GM19328 (cell line): ENCODE measurements at regions not wholly inside any gene's neighbourhood (a gene's known extent, or its start where the extent isn't known, plus 50 kb on each side); places are given as distances from the start of the nearest gene placed in this dataset.
"Not testable (repeated sequence)": the region's sequence is repeated elsewhere in the genome, so short reads cannot be mapped to it uniquely, and the experiment has no call there.

Experiments
- ATAC-seq: cut with Tn5 transposase; IDR thresholded peaks from one replicate; pipeline ENCODE4 v1.9.1; 2021; ENCODE audit warnings: mild to moderate bottlenecking, moderate library complexity; ENCODE audit not compliant: unreplicated experiment

DNA sequence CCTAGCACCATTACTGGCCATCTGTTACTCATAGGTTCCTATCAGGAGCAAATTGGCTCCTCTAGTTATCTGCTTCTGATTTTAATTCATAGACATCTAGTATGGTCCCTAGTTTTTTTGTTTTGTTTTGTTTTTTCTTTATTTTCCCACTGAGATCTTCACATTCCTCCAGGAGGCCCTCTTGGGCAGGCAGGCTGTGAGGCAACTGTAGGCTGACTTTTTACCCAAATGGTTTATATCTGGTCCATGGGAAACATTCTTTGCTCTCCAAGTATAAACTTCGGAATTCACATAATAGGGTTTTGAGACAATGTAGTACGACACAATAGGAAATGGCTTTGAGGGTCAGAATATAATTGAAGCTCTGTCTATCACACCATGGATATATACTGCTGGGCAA, 250.9 kb upstream of the DAB2 start:
- no peak for ATAC-seq

DNA sequence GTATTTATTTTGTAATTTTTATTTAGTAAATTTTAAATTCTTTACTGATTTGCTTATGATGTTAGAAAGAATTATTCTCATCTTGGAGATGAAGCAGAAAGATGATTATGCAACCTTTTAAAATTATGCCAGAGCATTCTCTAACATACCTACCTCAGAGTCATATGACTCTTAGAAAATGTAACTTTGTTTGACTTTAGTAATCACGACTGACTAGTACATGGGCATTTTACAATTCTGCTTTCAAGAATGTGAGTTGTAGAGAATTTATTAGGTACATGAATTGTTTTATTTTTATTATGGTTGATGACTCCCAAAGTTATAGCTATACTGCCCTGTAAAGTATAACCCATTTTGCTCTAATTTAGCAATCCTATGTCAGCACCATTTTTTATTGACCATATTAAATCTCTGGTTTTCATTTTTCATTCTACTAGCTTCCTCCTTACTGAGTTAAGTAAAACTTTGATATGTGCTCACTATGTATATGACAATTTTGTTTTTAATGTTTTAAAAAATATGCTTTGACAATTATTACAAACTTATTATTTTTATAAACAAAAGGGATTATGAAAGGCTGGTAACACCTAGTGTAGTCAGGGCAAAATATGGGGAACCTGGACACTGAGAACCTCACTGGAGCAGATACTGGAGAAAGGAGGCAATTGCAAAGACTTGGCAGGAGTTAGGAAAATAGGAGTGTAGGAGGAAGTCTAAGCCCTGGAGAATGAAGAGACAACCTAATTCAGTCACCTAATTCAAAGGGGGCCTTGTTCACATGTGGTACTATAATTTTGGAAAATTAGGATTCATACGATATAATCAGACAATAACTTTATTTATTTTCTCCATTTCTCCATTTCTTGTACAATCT, 249.7 kb upstream of the DAB2 start:
- no peak for ATAC-seq

DNA sequence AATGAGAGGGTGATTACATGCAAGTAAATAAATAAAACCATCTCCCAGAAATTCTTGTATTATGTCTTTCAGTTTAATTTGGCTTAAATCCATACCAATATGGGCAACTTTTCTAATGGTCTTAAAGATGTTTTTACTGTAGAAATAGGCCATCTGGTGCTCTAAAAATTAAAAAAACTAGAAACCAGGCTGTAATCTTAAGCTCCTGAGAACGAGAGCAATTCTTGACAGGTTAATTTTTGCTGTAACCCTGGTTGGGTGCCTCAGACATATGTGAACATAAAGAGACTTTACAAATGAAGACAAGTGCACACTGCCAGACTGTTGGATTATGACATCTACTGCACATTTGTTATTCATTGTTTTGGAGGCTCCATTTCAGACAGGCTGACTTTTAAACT, 246.8 kb upstream of the DAB2 start:
- ATAC-seq: no peak

DNA sequence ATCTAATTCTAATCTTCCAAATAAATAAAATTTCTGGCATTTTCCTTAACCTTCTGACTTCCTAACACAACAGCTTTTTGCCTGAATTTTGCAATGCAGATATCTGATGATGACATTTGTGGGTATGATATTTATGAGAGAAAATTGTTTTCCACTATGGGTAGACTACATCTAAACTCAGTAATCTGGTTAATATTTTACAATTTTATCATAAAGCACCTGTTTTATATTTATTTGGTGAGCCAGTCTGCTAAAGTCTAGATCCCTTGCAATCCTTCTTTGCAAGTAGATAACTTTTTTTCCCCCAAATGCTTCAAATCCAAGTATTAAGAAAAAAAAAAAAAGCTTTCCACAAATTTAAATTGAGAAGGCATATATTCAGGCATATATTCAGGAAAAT, 246.2 kb upstream of the DAB2 start:
- no peak for ATAC-seq

DNA sequence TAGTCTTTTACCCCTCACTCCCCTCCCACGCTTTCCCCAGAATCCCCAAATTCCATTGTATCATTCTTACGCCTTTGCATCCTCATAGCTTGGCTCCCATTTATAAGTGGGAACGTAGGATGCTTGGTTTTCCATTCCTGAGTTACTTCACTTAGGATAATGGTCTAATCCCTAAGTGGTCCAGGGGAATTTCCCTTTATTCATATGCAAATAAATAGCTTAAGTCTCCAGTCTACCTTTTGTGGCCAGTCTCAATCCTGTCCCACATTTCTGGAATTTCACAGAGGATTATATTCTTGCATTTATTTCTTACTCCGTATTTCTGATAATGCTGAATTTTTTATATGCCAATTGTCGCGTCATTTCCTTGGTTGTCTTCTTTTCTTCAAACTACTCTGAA, 245.6 kb upstream of the DAB2 start:
- no peak for ATAC-seq

DNA sequence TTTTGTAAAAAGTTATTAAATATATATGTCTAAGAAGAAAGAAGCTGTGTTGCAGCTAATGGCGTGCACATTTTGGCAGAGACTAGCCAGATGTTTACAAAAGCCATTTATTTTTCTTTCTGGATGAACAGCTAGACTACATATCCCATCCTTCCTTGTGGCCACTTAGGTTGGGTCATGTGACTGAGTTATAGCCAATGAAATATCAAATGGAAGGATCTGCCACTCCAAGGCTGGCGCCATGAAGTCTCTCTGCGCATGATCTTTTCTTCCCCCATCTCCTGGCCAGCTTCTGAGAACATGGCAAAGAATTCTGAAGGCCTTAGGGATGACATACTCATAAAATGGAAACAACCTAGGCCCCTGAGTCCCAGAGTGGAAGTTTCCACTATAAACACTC, 244.2 kb upstream of the DAB2 start:
- no peak for ATAC-seq

DNA sequence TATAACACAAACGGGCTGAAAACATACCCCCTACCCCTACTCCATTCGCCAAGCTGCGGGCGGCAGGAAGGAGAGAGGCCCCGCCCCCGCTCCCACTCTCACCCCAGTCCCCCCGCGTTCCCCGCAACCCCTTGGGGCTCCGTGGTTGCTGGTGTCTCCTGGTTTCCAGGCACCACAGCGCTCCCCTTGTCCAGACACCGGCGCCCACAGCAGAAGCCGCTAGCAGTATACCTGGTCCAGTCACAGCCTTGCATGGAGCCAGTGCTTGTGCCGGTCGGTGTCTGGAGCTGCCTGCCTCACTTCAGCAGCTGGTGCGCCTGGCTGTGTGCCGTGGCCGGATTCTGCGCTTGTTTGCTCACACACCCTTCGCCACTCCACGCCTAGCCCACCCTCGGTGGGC, 240.5 kb upstream of the DAB2 start:
- ATAC-seq: no peak

DNA sequence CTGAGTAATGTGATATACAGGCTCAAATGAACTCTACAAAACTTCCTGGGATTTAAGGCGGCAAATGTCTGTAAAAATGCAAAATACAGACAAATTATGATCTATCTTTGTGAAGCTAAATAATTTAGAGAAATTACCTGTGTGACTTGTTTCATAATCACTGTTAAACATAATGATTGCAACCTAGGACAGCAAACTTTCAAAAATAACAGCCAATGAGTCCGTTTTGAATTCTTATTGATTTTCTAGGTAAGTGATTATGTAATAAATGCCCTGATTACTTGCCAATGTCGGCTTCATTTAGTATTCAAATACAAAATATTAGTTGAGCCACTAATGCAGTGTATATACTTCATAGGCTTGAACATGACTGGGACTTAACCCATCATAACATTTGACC, 238.2 kb upstream of the DAB2 start:
- ATAC-seq: no peak

DNA sequence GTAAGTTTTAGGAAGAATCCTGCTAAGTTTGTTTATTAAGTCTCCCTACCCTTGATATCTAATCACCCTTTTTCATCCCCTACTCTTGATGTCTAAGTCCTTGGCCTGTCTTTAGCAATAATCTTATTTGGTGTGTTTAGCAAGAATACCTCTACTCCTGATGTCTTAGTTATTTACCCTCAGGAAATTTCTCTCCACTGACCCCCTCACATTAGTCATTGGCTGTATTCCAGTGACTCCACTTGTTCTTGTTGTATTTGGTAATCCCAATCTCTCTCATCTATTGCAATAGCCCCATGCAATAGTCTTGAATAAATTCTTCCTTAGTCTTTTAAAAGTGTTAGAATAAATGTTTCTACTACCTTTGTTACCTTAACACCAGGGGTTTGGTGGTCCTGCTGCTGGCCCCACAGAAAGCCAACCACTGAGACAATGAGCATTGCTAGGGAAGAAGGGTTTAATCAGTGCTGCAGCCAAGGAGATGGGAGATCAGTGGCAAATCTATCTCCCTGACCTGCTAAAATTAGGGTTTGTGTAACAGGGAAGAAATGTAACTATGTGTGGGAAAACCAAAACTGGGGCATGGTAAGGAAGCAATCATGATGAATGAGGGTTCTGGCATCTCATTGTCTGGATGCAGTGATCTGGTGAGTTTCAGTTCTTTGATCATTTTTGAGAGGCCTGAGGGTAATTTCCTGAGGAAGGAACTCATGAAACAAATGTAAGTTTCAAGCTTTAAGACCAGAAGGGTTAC, 236.4 kb upstream of the DAB2 start:
- ATAC-seq: no peak

DNA sequence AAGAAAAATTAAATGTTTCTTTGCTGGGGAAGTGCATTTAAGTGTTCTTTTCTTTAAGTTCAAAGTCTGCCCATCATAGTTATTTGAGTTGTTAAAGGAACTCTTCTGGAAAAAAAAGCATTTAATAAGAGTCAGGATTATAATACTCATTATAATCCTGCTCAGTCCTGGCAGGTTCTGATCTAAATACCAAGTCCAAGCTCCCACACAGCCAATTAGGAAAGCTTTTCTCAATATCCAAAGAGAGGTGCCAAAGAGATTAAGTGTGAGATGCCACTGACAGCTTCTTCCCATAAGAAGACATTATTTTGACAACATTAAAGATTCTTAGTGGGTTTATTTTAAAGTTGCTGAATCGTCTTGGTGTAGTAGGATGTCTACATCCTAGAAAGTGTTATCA, 235.2 kb upstream of the DAB2 start:
- ATAC-seq: no peak

DNA sequence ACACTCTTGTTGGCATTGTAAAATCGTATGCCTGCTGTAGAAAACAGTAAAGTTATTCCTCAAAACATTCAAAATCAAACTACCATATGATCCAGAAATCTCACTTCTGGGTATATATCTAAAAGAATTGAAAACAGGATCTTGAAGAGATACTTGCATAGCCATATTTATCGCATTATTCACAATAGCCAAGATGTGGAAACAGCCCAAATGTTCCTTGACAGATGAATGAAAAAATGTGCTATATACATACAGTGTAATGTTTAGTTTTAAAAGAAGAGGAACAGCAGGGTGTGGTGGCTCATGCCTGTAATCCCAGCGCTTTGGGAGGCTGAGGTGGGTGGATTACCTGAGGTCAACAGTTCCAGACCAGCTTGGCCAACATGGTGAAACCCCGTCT, 234.1 kb upstream of the DAB2 start:
- ATAC-seq: no peak

DNA sequence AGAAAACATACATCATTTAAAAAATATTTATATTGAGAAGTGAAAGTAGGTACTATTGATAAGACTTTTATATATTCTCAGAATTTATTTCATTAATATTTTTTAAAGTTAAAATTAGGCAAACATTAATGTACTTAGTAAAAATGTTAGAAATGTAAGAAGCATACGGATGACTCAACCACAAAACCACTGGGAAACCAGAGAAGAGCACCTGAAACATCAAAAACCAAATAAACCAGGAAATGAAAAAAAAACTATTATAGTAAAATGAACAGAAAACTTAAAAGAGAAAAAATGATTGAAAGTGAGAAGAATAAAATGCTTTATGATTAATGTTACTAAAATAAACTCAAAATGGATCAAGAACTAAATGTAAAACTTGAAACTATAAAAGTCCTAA, 233.2 kb upstream of the DAB2 start:
- no peak for ATAC-seq

DNA sequence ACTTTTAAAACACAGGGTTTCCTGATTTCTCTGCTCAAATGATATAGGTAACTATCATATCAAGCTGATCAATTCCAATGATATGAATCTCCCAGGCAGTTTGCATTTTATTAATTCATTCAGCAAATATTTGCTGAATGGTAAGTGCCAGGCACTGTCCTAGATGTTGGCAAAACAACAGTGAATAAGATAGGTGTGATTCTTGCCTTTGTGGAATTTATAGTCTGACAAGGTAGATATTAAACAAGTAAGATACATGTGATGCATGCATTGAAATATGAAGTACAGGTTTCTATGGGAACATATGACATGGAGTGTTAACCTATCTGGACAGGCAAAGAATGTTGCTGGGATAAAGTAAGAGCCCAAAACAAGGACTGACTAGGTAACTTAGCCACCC, 231.8 kb upstream of the DAB2 start:
- ATAC-seq: no peak

DNA sequence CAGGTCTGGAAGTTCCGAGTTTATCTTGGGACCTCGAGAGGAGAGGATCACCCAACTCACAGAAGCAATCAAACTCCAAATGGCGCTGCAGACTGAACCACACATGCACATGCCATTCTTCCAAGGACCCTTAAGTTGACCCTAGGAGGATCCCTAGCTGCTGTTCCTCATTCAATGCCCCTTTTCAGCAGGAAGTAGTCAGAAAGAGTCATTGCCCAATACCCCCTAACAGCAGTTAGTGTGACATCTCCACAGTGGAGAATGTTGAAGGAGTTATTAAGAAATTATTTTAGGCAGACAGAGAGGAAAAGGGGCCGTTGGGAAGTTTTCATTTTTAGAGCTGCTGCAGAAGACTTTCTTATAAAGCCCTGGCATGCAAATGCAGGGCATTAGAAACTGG, 229.9 kb upstream of the DAB2 start:
- ATAC-seq: no peak

DNA sequence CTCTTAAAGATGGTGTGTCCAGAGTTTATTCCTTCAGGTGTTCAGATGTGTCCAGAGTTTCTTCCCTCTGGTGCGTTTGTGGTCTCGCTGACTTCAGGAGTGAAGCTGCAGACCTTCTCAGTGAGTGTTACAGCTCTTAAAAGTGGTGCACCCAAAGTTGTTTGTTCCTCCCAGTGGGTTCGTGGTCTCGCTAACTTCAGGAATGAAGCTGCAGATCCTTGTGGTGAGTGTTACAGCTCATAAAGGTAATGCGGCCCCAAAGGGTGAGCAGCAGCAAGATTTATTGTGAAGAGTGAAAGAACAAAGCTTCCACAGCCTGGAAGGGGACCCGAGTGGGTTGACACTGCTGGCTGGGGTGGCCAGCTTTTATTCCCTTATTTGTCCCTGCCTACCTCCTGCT, 227.7 kb upstream of the DAB2 start:
- ATAC-seq: not testable (repeated sequence)

DNA sequence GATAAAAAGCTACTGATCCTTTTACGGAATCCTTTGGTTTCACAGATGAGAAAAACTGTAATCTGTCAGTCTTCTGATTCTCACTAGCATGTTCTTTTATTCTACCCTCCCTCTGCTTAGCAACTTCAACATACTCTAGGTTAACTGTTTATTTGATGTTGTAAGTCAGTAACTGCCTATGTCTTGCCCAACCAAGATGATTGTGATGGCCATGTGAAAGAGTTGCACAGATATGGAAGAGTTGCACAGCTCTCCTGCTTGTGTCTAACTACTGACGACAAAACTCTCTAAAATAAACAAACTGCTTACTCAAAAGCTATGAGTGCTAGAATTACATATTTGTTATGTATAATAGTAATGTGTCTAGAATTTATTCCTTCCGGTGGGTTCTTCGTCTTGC, 227.3 kb upstream of the DAB2 start:
- ATAC-seq: no peak

DNA sequence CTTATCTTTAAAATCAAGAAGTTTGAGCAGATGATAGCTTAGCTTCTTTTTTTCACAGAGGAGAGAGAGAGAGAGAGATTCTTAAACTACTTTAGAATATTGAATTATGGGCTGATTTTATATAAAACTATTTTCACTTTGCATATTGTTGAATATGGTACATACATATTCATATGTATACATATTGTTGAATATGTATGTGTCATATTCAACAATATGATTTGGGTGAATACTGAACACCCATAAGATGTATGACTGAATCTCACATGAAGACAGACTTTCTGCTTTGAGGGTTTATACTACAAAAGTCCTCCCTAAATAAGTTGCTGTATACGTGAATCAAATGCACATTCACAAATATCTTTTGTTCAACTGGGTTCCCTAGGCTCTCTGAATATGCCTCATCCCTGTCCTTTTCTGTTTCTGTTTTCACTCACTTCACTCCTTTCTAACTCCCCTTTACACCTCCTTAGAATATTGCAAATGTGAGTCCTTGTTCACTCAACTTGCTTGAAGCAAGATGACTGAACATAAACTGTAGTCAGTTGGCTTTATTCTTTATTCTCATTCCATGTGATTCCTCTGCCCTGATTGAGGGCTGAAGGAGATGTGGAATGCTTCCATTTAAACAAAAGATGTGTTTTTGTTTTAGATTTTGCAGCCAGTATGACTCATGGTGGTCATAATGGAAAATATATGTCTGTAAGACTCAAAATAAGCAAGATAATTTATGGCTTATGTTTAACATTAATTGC, 225.4 kb upstream of the DAB2 start:
- no peak for ATAC-seq

DNA sequence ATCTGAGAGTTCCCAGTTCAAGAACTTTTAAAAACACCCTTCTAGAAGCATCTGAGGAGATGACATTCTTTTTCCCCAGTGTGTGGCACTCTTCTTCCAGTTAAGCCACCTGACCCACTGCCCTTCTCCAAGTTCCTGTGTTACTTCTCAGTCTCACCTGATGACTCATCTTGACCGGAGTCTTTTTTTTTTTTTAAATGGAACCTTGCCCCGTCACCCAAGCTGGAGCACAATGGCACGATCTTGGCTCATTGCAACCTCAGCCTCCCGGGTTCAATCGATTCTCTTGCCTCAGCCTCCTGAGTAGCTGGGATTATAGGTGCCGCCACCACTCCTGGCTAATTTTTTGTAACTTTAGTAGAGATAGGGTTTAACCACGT, 224.1 kb upstream of the DAB2 start:
- no peak for ATAC-seq

DNA sequence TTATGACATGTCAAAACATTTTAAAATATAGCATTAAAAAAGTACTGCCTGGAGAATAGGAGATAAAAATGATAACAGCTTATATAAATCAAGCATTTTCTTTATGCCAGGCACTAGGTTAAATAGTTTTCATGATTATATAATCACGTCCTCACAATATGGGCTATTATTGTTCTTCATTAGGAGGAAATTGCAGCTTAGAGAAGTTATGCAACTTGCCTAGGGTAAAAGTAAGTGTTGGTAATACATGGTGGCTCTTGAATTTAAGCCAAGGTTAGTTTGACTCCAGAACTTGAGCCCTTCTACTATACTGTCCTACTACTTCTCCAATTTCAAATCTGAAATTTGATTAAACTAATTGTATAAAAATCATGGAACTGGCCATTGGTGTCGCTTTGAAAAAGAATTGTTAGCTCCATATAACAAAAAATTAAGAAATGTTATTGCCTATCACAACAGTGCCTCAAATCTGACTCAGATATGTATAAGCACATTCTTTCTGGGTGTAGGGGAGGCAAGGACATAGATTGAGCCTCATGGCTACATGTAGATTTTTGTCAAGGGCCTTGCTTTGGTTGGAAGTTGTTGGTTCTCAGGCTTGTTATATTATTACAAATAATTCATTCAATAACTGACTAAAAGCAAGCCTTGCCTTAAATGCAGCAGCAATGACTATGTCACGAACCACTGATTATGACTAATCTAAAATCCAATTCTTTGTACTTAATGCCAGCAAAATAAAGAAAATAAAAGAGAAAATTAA, 223.5 kb upstream of the DAB2 start:
- ATAC-seq: no peak

DNA sequence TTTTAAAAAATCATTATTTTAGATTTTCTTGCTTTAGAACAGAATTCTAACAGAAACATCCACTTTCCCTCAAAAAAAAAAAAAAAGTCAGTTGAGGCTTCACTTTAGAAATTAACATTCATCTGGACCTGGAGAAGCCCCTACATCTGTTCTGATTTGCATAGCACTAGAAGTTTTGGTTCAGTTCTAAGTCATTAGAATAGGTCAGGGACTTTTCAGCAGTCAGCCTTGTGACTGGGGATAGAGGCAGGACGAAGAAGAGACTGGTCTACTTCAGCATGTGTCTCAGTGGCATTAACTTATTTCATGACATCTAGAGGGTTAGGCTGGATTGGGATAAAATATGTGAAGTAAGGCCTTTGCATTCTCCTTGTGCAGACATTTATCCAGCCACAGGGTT, 215.8 kb upstream of the DAB2 start:
- peak; percentile 84 for ATAC-seq

DNA sequence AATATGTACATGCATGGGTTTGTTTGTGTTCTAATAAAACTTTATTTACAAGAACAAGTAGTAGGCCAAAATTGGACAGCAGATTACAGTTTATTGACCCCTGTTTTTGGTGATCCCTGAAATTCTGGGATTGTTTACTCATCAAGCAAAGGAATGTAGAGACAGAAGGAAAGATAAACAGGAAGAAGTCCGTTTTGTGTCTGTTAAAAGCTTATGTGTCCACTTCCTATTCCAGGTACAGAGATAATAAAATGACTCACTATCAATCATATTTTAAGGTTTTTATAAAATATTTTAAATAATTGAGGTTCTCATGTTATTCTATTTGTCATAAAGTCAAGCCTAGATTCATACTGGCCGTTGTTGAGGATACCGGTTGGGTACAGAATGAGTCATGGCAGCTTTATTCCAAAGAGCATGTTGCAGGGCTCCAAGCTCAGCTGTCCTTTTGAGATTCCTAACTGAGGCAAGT, 214.9 kb upstream of the DAB2 start:
- no peak for ATAC-seq
